ENCODE measurements at regions not wholly inside any gene's neighbourhood (a gene's known extent, or its start where the extent isn't known, plus 50 kb on each side); places are given as distances from the start of the nearest gene placed in this dataset.

GRCh38 chr3:164224126-164224525, 854.2 kb downstream of the SI start:
- Histone ChIP-seq H3K4me2 (ENCODE audit: extremely low read depth, insufficient read depth, low read length) (no peak overlapping the region), H3K4me3 (replicated peaks in 1 of 4; ENCODE audit: control extremely low read depth in 1 of 4, insufficient read depth in 1 of 4, low read depth in 3 of 4, low read length in 4 of 4) (no peak overlapping the region), H3K4me1 (ENCODE audit: control insufficient read depth, extremely low read depth, insufficient read depth, low read length) (no peaks in the 10 kb centered on the region), H2AFZ (ENCODE audit: low read length) (no peak overlapping the region), H3K79me2 (ENCODE audit: control insufficient read depth, insufficient read depth, low read length) (no peaks in the 10 kb centered on the region), H3K9ac (ENCODE audit: insufficient read depth, low read length) (no peak overlapping the region), H3K27ac (ENCODE audit: insufficient read depth, low read length) (no peak overlapping the region), H4K20me1 (ENCODE audit: control insufficient read depth, extremely low read depth, insufficient read depth, low read length) (no peaks in the 10 kb centered on the region), H3K9me3 (ENCODE audit: control insufficient read depth, insufficient read depth, low read depth, low read length) (no peaks in the 10 kb centered on the region), H3K27me3 (ENCODE audit: control insufficient read depth, insufficient read depth, low read length) (no peaks in the 10 kb centered on the region), H3K36me3 (ENCODE audit: control insufficient read depth, insufficient read depth, low read length) (no peaks in the 10 kb centered on the region)
- no peak for TF ChIP-seq EZH2 (IDR thresholded peaks at IDR 0.05; ENCODE audit: low read length, missing control alignments)
- TF ChIP-seq CTCF (conservative IDR thresholded peaks at IDR 0.05 in 1 of 2, IDR thresholded peaks at IDR 0.05 in 1 of 2; ENCODE audit: low read depth in 1 of 2, low read length in 2 of 2) = no peak
- no peak for DNase-seq (ENCODE audit: low read depth in 2 of 2)

- no peaks in the 10 kb centered on the region for H4K20me1 ChIP-seq (ENCODE audit: control insufficient read depth, extremely low read depth, insufficient read depth, low read length)
- H3K27me3 ChIP-seq (ENCODE audit: control insufficient read depth, insufficient read depth, low read length) = no peaks in the 10 kb centered on the region
- H2AFZ ChIP-seq (ENCODE audit: low read length) = no peak overlapping the region
- H3K4me2 ChIP-seq (ENCODE audit: extremely low read depth, insufficient read depth, low read length) = no peak overlapping the region
- TF ChIP-seq CTCF (conservative IDR thresholded peaks at IDR 0.05 in 1 of 2, IDR thresholded peaks at IDR 0.05 in 1 of 2; ENCODE audit: low read depth in 1 of 2, low read length in 2 of 2) (no peak), EZH2 (IDR thresholded peaks at IDR 0.05; ENCODE audit: low read length, missing control alignments) (no peak)
- no peak overlapping the region for H3K9ac ChIP-seq (ENCODE audit: insufficient read depth, low read length)
- H3K4me3 ChIP-seq (replicated peaks in 1 of 4; ENCODE audit: control extremely low read depth in 1 of 4, insufficient read depth in 1 of 4, low read depth in 3 of 4, low read length in 4 of 4) = no peak overlapping the region
- H3K9me3 ChIP-seq (ENCODE audit: control insufficient read depth, insufficient read depth, low read depth, low read length) = no peaks in the 10 kb centered on the region
- H3K27ac ChIP-seq (ENCODE audit: insufficient read depth, low read length) = no peak overlapping the region
- H3K36me3 ChIP-seq (ENCODE audit: control insufficient read depth, insufficient read depth, low read length) = no peaks in the 10 kb centered on the region
- DNase-seq (ENCODE audit: low read depth in 2 of 2) = no peak
- H3K79me2 ChIP-seq (ENCODE audit: control insufficient read depth, insufficient read depth, low read length) = no peaks in the 10 kb centered on the region
- H3K4me1 ChIP-seq (ENCODE audit: control insufficient read depth, extremely low read depth, insufficient read depth, low read length) = no peaks in the 10 kb centered on the region
Measured at GRCh38 chr3:164222197-164222596, 856.1 kb downstream of the SI start.

GRCh38 chr3:164221297-164221696, 857.0 kb downstream of the SI start:
- Histone ChIP-seq H3K9ac (ENCODE audit: insufficient read depth, low read length) (no peak overlapping the region), H3K4me1 (ENCODE audit: control insufficient read depth, extremely low read depth, insufficient read depth, low read length) (no peaks in the 10 kb centered on the region), H4K20me1 (ENCODE audit: control insufficient read depth, extremely low read depth, insufficient read depth, low read length) (no peaks in the 10 kb centered on the region), H3K4me3 (replicated peaks in 1 of 4; ENCODE audit: control extremely low read depth in 1 of 4, insufficient read depth in 1 of 4, low read depth in 3 of 4, low read length in 4 of 4) (no peak overlapping the region), H3K9me3 (ENCODE audit: control insufficient read depth, insufficient read depth, low read depth, low read length) (no peaks in the 10 kb centered on the region), H3K27me3 (ENCODE audit: control insufficient read depth, insufficient read depth, low read length) (no peaks in the 10 kb centered on the region), H2AFZ (ENCODE audit: low read length) (no peak overlapping the region), H3K79me2 (ENCODE audit: control insufficient read depth, insufficient read depth, low read length) (no peaks in the 10 kb centered on the region), H3K4me2 (ENCODE audit: extremely low read depth, insufficient read depth, low read length) (no peak overlapping the region), H3K36me3 (ENCODE audit: control insufficient read depth, insufficient read depth, low read length) (no peaks in the 10 kb centered on the region), H3K27ac (ENCODE audit: insufficient read depth, low read length) (no peak overlapping the region)
- no peak for DNase-seq (ENCODE audit: low read depth in 2 of 2)
- no peak for TF ChIP-seq EZH2 (IDR thresholded peaks at IDR 0.05; ENCODE audit: low read length, missing control alignments)
- no peak for TF ChIP-seq CTCF (conservative IDR thresholded peaks at IDR 0.05 in 1 of 2, IDR thresholded peaks at IDR 0.05 in 1 of 2; ENCODE audit: low read depth in 1 of 2, low read length in 2 of 2)
